ENCODE measurements at regions not wholly inside any gene's neighbourhood (a gene's known extent, or its start where the extent isn't known, plus 50 kb on each side); places are given as distances from the start of the nearest gene placed in this dataset.
"Not testable (repeated sequence)": the region's sequence is repeated elsewhere in the genome, so short reads cannot be mapped to it uniquely, and the experiment has no call there.

DNA sequence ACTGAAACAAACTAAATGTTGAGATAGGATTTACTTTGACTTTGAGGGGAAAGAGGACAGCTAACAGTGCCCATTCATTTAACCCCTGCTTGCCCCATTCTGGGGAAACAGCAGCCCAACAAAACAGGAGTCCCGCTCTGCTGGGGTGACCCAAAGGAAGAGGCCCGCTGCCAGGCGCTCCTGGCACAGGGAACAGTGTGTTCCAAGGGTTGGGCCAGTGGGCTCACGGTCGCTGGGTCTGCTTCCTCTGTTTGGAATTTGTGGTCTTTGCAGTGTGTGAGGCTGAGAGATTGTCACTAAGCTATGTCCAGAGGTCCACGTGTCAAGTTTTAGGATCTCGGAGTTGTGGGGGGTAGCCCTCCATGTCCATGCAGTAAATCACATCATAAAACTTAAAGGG lies 250.4 kb upstream of the C2CD4B start:
- Mint-ChIP-seq H3K4me3 (no peak overlapping the region), H3K9me3 (no peaks in the 10 kb centered on the region), H3K36me3 (no peaks in the 10 kb centered on the region), H3K27ac (no peak overlapping the region), H3K4me1 (no peaks in the 10 kb centered on the region)
- no peak for DNase-seq (ENCODE audit: low spot score in 2 of 2)
- no peak for ATAC-seq

DNA sequence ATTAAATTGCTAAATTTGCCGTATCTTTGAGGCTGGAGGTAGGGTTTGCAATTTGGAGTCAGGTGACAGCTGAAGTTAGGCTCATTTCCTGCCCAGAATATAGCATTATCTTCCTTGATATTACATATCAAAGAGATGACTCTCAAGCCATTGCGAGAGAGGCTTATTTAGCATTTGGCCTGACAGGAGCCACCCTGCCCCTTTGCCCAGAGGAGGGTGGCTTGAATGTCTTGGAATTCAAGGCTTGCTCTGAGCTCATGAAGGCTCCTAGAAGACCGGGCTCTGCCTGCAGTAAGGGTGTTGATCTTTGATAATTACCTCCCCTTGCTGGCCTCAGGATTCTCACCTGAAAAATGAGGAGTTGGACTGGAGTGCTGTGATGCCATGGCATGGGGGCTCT lies 251.4 kb upstream of the C2CD4B start:
- DNase-seq (ENCODE audit: low spot score in 2 of 2) (no peak), ATAC-seq (no peak)
- Mint-ChIP-seq H3K36me3 (no peaks in the 10 kb centered on the region), H3K27ac (no peak overlapping the region), H3K9me3 (peaks cover 2% of the 10 kb centered on the region), H3K4me1 (no peaks in the 10 kb centered on the region), H3K4me3 (no peak overlapping the region)

DNA sequence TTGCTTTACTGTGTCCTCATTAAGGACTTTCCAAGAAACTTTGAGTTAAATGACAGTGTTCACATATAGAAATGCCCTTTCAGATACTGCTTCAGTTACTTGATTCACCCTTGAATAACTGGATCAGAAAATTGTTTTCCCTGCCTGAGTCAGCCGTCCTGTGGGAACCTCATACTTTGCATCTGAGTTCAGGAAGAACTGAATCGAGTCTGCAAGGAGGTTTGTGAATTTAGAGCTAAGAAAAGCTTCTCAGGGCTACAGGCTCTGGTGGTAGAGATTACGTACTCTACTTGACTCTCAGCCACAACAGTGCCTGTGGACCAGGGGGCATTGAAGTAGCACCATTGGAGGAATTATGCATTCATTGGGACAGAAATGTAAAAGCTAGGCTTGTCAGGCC lies 252.4 kb upstream of the C2CD4B start:
- H3K9me3 Mint-ChIP-seq: peaks cover 2% of the 10 kb centered on the region
- no peak for ATAC-seq
- H3K36me3 Mint-ChIP-seq: no peaks in the 10 kb centered on the region
- no peak for DNase-seq (ENCODE audit: low spot score in 2 of 2)
- no peak overlapping the region for H3K4me3 Mint-ChIP-seq
- no peak overlapping the region for H3K27ac Mint-ChIP-seq
- no peaks in the 10 kb centered on the region for H3K4me1 Mint-ChIP-seq

DNA sequence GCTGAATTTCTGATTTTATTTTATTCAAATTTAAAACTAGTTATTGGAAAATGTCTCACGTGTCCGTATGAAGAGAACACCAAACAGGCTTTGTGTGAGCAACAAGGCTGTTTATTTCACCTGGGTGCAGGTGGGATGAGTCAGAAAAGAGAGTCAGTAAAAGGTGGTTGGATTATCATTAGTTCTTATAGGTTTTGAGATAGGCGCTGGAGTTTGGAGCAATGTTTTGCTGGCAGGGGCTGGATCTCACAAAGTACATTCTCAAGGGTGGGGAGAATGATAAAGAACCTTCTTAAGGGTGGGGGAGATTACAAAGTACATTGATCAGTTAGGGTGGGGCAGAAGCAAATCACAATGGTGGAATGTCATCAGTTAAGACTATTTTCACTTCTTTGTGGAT lies 253.4 kb upstream of the C2CD4B start:
- DNase-seq (ENCODE audit: low spot score in 2 of 2); H3K9me3 Mint-ChIP-seq; H3K36me3 Mint-ChIP-seq; H3K27ac Mint-ChIP-seq; H3K4me3 Mint-ChIP-seq; ATAC-seq; H3K4me1 Mint-ChIP-seq: not testable (repeated sequence)

DNA sequence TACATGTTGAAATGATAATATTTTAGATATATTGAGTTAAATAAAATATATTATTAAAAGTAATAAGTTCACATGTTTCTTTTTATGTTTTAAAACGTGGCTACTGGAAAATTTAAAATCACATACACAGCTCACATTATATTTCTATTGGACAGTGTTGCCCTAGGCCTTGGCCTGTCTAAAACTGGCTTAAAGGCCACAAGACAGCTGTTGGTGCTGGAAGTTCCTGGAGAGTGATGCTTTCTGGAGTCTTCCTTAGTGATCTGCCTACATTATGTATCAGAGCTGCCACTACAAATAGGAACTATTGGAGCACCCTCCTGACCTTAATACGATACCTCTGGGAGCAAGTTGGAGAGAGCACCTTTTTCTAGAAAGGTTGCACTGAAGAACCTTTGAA lies 254.1 kb upstream of the C2CD4B start:
- DNase-seq (ENCODE audit: low spot score in 2 of 2) (no peak), ATAC-seq (no peak)
- peaks cover 2% of the 10 kb centered on the region for H3K9me3 Mint-ChIP-seq
- no peak overlapping the region for H3K4me3 Mint-ChIP-seq
- H3K27ac Mint-ChIP-seq: no peak overlapping the region
- no peaks in the 10 kb centered on the region for H3K36me3 Mint-ChIP-seq
- no peaks in the 10 kb centered on the region for H3K4me1 Mint-ChIP-seq

DNA sequence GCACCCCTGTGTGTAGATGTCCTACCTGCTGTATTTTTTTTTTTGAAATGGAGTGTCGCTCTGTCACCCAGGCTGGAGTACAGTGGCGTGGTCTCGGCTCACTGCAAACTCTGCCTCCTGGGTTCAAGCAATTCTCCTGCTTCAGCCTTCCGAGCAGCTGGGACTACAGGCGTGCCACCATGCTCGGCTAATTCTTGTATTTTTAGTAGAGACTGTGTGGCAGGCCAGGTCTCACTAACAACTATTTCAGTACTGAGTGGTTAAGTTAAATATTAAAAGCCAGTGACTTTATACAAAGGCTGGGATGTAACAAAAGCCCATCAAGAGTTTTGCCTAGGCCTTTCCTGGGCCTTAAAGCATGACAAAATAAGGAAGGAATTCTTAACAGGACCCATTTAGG lies 255.3 kb upstream of the C2CD4B start:
- not testable (repeated sequence) for H3K27ac Mint-ChIP-seq; H3K36me3 Mint-ChIP-seq; DNase-seq (ENCODE audit: low spot score in 2 of 2); ATAC-seq; H3K9me3 Mint-ChIP-seq; H3K4me3 Mint-ChIP-seq; H3K4me1 Mint-ChIP-seq

DNA sequence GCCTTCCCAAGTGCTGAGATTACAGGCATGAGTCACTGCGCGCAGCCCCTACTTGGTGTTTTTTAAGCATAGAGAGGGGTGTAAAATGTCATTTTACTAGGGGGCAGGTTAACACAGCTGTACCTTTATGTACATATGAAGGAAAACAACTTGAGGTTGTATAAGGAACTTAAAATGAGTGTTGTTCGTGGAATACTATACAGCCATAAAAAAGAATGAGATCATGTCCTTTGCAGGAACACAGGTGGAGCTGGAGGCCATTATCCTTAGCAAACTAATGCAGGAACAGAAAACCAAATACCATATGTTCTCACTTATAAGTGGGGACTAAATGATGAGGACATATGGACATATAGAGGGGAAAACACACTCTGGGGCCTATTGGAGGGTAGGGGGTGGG lies 256.2 kb upstream of the C2CD4B start:
- DNase-seq (ENCODE audit: low spot score in 2 of 2): no peak
- H3K4me1 Mint-ChIP-seq: no peaks in the 10 kb centered on the region
- H3K36me3 Mint-ChIP-seq: no peaks in the 10 kb centered on the region
- H3K4me3 Mint-ChIP-seq: no peak overlapping the region
- ATAC-seq: no peak
- H3K9me3 Mint-ChIP-seq: peaks cover 2% of the 10 kb centered on the region
- H3K27ac Mint-ChIP-seq: no peak overlapping the region

DNA sequence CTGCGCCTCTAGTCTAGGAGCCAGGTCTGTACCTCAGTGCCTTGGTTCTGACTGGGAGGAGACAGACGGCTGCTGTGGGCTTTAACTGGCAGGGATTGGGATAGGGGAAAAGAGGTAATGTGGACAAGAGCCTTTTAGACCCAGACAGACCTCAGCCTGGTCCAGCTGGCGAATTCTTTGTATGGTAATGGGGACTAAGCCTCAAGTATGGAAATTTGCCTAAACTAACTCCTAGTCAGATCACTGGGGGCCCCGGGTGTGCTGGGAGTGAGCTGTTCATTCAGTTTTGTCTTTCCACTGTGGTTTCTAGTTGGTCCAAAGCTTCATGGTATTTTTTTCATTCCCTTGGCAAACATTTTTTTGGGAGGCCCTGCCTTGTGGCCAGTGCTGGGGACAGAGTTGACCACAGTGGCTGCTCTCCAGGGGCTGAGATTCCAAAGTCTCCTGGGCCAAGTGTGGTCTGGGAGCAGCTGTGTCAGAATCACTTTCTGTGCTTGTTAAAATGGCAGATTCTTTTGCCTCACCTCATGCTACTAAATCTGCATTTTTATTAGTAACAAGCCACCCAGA lies 261.4 kb upstream of the C2CD4B start:
- DNase-seq (ENCODE audit: low spot score in 2 of 2): no peak
- Mint-ChIP-seq H3K27ac (no peak overlapping the region), H3K4me1 (no peaks in the 10 kb centered on the region), H3K4me3 (no peak overlapping the region), H3K36me3 (no peaks in the 10 kb centered on the region), H3K9me3 (no peaks in the 10 kb centered on the region)
- ATAC-seq: no peak

DNA sequence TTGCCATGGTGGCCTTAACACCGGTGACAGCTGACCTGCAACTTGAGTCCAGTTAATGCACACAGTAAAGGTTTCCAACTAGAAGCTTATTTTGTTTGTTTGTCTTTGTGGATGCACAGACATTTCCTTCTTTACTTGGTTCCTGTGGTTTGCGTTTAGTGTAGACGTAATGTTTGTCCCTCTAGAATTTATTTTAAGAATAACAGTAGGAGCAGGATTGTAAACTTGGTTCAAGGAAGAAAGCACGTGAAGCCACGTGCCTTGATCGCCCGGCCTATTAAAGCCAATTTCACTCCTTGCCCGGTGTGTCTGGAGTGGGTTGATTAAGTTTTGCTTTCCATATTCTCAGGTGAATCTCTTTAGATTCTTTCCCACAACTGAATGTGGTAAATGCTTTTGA lies 263.2 kb upstream of the C2CD4B start:
- H3K36me3 Mint-ChIP-seq: no peaks in the 10 kb centered on the region
- no peak overlapping the region for H3K4me3 Mint-ChIP-seq
- no peak overlapping the region for H3K27ac Mint-ChIP-seq
- H3K4me1 Mint-ChIP-seq: no peaks in the 10 kb centered on the region
- ATAC-seq: no peak
- DNase-seq (ENCODE audit: low spot score in 2 of 2): no peak
- no peaks in the 10 kb centered on the region for H3K9me3 Mint-ChIP-seq

DNA sequence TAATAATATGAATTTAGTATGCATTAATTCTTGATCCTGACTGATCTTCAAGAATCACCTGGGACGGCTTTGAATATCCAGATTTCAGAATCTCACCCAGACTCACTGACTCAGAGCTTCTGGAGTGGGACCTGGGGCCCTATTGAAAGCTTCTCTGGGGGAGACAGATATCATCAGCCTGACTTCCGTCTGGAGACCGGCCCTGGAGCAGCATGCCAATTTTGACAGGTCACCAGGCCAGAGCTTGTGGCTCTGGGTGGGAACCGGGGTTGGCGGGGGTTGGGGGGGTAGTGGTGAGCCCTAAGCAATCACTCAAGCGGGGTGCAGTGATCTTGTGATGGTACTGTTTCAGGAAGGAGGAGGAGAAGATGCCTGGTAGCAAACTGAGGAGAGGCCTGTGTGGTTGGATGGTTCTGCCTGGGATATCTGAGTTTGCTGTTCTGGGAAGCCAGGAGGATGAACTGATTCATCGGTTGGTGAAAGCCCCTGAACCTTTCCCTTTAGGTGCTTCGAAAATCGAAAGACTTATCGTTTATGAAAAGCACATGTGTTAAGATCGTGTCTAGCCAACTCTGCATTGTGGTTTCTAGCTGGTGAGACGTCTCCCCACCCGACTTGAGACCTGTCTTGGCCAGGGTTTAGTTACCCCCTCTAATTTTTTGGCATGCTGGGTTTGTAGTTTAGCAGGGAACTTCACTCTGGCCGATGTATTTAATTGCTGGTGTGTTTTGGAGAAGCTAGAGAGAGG lies 263.9 kb upstream of the C2CD4B start:
- Mint-ChIP-seq H3K4me3 (no peak overlapping the region), H3K36me3 (no peaks in the 10 kb centered on the region), H3K9me3 (no peaks in the 10 kb centered on the region), H3K4me1 (no peaks in the 10 kb centered on the region), H3K27ac (no peak overlapping the region)
- ATAC-seq (no peak), DNase-seq (ENCODE audit: low spot score in 2 of 2) (no peak)

DNA sequence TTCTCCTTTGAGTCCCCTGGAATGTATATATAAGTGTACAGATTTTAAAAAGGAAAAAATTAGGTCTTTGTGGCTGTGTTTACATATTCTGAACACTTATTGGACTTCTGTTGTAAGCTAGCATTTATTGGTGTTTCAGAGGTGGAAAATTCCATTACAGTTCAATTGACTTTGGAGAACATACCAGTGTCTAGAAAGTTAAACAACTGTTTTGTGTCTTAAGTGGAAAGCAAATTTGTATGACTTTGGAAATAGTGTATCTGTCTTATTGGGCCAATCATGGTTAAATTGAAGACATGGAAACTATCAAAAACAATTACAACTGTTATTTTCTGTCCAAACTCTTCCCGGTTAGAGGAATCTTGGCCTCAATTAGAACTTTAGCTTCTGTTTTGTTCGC lies 265.0 kb upstream of the C2CD4B start:
- Mint-ChIP-seq H3K36me3 (no peaks in the 10 kb centered on the region), H3K9me3 (no peaks in the 10 kb centered on the region), H3K27ac (no peak overlapping the region), H3K4me1 (no peaks in the 10 kb centered on the region), H3K4me3 (no peak overlapping the region)
- DNase-seq (ENCODE audit: low spot score in 2 of 2) (no peak), ATAC-seq (no peak)

DNA sequence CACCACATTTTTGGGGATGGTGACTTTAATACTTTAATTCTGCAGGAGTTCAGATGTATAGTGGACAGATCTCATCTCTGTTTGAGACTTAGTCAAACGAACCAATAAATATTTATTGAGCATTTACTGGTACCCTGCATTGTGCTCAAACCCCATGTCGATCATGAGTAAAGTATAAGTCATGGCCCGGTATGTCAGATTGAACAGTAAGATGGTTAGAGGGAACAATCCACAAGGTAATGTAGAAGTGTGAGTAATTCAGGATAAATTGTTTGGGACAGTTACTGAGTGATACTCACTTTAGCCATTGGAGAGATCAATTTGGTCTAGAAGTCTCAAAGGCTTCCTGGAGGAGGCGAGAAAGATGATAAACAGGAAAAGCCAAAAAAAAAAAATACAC lies 265.5 kb upstream of the C2CD4B start:
- DNase-seq (ENCODE audit: low spot score in 2 of 2): no peak
- H3K4me3 Mint-ChIP-seq: no peak overlapping the region
- no peaks in the 10 kb centered on the region for H3K9me3 Mint-ChIP-seq
- H3K36me3 Mint-ChIP-seq: no peaks in the 10 kb centered on the region
- no peak for ATAC-seq
- H3K27ac Mint-ChIP-seq: no peak overlapping the region
- H3K4me1 Mint-ChIP-seq: no peaks in the 10 kb centered on the region

DNA sequence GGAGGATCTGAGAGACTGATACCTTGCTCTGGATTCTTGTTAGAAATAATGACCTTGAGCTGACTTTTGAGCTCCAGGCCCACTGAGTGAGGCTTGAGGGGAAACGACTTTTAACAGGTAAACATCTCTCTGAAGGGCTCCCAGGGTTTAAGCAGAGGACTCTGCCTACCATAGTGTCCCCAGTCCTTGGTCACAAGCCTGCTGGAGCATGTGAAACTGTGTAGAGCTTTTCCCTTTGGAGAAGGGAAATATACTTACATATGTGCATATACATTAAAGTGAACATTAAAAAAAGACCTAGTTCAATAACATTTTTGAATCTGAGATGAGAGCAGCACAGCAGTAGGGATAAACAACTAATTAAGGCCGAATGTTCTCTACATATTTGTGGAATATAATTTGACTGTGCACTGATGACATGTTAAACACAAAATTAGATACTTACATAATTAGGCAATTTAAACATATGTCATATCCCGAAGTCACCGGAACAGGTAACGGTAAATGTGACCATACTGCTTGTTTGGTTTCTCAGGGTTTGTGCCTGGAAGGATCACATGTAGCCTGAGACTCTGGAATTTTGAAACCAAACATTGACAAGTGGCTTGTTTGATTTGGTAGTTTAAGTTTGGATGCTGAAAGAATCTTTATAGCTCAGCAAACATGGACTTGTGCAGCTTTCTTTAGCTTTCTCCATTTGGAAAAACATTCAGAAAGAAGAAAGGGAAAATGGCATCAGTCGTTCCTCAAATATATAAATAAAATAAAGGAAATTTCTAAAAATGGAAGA lies 266.1 kb upstream of the C2CD4B start:
- Mint-ChIP-seq H3K27ac (no peak overlapping the region), H3K4me3 (no peak overlapping the region), H3K36me3 (no peaks in the 10 kb centered on the region), H3K9me3 (no peaks in the 10 kb centered on the region), H3K4me1 (no peaks in the 10 kb centered on the region)
- ATAC-seq: no peak
- DNase-seq (ENCODE audit: low spot score in 2 of 2): no peak

DNA sequence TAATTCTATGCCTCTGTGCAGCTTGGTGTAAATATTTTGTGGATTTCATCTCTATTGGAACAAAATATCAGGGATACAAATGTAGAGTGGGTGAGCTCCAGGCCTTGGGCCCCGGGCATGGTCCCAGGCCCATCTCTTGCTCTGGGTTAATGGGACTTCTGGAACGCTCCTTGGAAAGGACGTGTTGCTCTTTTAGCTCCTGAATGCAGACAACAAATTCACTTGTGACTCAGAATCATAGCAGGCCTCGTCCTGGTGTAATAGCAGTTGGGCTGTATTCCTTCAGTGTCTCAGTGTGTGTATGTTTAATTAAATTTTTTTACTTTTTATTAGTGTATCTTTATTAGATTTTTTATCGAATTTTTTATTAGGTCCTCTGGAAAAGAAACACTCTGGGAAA lies 266.7 kb upstream of the C2CD4B start:
- no peak overlapping the region for H3K4me3 Mint-ChIP-seq
- no peaks in the 10 kb centered on the region for H3K36me3 Mint-ChIP-seq
- no peaks in the 10 kb centered on the region for H3K9me3 Mint-ChIP-seq
- H3K4me1 Mint-ChIP-seq: no peaks in the 10 kb centered on the region
- DNase-seq (ENCODE audit: low spot score in 2 of 2) (no peak), ATAC-seq (no peak)
- no peak overlapping the region for H3K27ac Mint-ChIP-seq

DNA sequence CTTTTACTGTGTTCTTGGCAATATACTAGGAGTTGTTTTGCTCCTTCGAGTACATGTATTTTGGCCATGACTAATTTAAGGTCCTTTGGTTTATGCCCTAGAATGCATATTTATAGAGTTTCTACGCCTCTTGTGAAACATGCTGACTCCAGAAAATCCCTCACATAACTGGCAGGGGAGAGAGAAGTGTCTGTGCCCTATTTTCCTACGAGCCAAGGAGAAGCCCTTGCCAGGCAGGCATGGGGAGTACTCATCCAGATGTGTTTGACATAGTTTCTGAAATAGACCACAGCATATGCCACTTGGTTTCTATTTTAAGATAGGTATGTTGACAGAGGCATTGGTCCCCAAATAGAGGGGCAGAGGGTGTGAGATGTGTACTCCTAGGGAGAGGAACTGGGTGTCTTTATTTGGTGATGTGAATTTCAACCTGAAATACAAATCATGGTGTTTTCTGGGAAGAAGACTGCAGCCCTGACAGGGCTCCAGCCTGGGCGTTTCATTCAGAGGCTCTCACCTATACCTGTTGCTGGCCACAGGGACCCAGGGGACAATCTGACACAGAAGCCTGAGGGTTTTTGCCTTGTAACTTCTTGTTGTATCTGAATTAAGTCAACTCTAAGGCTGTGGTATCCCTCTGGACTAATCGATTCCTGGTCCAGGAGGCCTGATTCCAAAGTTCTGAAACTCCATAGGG lies 267.8 kb upstream of the C2CD4B start:
- Mint-ChIP-seq H3K4me3 (no peak overlapping the region), H3K4me1 (no peaks in the 10 kb centered on the region), H3K27ac (no peak overlapping the region), H3K36me3 (no peaks in the 10 kb centered on the region), H3K9me3 (no peaks in the 10 kb centered on the region)
- no peak for DNase-seq (ENCODE audit: low spot score in 2 of 2)
- no peak for ATAC-seq

DNA sequence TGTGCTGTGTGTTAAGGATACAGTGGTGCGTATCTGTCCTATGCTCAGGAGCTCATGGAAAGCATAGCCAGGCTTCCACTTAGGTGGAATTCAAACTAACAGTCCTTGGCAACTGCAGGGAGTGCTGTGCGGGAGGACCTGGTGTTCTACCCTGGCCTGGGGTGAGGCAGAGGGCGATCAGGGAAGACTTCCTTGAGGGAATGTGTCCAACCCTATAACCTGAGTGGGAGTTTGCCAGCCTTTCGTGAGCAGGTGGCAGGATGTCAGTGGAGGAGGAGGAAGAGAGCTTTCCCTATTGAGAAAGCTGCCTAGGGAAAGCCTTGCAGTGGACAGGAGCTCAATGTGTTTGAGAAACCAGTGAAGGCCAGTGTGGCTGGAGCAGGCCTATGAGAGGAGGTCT lies 271.1 kb upstream of the C2CD4B start:
- Mint-ChIP-seq H3K4me3 (no peak overlapping the region), H3K9me3 (no peaks in the 10 kb centered on the region), H3K4me1 (no peaks in the 10 kb centered on the region), H3K27ac (no peak overlapping the region), H3K36me3 (no peaks in the 10 kb centered on the region)
- ATAC-seq (no peak), DNase-seq (ENCODE audit: low spot score in 2 of 2) (no peak)

All from stimulated activated effector memory CD8-positive, alpha-beta T cell treated with anti-CD3 and anti-CD28 coated beads, Interleukin-12 subunit alpha, Interleukin-12 subunit beta, amount 100 ng/mL, for 72 hours (primary cell).